HG03378 (cell line): ENCODE measurements at regions not wholly inside any gene's neighbourhood (a gene's known extent, or its start where the extent isn't known, plus 50 kb on each side); places are given as distances from the start of the nearest gene placed in this dataset.
"Not testable (repeated sequence)": the region's sequence is repeated elsewhere in the genome, so short reads cannot be mapped to it uniquely, and the experiment has no call there.

Experiments used
- ATAC-seq: cut with Tn5 transposase; IDR thresholded peaks from one replicate; pipeline ENCODE4 v1.9.1; 2021; ENCODE audit warnings: mild to moderate bottlenecking, moderate library complexity; ENCODE audit not compliant: unreplicated experiment

DNA sequence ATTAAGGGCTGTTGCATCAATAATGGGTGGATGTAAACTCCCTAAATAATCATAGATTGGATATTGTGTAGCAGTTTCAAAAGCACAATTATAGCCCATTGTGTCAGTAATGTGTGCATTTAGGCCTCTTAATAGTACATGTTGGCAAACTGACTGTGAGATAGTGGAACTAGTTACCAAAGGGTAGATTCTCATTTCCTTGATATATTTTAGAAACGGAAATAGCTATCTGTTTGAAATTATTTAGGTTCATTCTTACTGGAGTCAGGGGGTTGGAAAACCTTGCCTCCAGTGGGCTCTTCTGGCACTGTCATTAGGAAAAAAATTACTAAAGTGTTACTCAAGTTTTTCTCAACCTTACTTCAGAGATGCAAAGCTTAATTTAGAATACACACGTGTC is 1074.9 kb downstream of the PCDH17 start:
- ATAC-seq, result no peak

DNA sequence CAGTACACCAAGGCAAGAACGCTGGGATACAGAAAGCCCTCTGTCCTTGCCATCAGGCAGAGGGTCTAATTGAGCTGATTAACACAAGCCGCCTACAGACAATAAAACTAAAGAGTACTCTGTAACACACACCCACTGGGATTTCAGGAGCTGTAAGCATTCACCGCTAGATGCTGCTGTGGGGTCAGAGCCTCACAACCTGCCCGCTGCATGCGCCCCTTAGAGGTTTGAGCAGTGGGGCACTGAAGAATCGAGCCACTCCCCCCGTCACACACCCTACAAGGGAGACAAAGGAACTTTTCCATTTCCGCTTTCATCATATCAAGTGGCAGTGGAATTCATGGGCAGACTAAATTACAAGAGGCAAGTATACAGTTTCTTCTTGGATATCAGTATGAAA is 1080.6 kb downstream of the PCDH17 start:
- ATAC-seq, result no peak

DNA sequence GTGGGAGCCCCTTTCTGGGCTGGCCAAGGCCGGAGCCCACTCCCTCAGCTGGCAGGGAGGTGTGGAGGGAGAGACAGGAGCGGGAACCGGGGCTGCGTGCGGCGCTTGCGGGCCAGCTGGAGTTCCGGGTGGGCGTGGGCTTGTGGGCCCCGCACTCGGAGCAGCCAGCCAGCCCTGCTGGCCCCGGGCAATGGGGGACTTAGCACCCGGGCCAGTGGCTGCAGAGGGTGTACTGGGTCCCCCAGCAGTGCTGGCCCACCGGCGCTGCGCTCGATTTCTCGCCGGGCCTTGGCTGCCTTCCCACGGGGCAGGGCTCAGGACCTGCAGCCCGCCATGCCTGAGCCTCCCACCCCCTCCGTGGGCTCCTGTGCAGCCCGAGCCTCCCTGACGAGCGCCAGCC is 1082.5 kb downstream of the PCDH17 start:
- ATAC-seq, result not testable (repeated sequence)

- ATAC-seq, result no peak
Measured at GRCh38 chr13:58721273-58721672, 1089.7 kb downstream of the PCDH17 start.

DNA sequence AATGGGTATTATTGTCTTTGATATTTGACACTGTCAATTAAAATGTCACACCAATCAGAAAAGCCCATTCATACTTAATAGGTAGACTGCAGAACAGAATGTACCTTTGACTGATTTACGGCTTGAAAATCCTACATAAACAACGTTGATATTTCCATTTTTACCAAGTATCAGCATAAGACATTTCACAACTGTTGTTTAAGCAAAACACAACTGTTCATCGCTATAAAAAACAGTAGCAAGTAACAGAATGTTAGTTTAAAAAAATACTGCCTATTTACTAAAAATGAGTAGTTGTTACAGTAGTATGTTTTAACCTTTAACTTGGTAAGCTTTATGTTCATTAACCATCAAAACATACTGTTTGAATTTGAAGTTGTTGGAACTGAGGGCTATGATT is 1096.6 kb downstream of the PCDH17 start:
- ATAC-seq, result no peak

- no peak for ATAC-seq
Measured at GRCh38 chr13:58729361-58729760, 1097.8 kb downstream of the PCDH17 start.

- no peak for ATAC-seq
Measured at GRCh38 chr13:58744686-58745085, 1113.1 kb downstream of the PCDH17 start.

GRCh38 chr13:58767566-58767965 is 1136.0 kb downstream of the PCDH17 start:
- ATAC-seq, result no peak

DNA sequence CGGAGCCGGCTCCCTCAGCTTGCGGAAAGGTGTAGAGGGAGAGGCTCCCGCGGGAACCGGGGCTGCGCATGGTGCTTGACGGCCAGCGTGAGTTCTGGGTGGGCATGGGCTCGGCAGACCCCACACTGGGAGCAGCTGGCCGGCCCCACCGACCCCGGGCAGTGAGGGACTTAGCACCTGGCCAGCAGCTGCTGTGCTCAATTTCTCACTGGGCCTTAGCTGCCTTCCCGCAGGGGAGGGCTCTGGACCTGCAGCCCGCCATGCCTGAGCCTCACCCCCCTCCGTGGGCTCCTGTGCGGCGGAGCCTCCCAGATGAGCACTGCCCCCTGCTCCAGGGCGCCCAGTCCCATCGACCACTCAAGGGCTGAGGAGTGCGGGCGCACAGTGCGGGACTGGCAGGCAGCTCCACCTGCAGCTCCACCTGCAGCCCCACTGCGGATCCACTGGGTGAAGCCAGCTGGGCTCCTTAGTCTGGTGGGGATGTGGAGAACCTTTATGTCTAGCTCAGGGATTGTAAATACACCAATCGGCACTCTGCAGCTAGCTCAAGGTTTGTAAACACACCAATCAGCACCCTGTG is 1141.8 kb downstream of the PCDH17 start:
- ATAC-seq, result no peak

DNA sequence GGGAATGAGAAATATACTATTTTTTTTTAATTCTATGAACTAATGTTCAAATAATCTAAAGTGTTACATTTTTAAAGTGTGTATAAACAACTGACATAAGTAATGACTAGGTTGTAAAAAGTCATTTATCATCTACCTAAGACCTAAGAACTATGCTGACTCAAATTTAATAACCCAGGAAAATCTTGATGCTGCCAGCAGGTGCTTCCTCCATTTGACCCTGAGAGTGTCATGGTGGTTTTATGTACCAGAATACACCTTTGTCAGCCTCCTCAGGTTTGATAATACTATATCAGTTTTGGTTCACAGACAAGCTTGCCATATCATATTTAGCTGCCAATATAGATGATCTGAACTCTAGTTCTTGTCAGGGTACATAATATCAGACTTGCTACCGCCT is 1151.2 kb downstream of the PCDH17 start:
- no peak for ATAC-seq

DNA sequence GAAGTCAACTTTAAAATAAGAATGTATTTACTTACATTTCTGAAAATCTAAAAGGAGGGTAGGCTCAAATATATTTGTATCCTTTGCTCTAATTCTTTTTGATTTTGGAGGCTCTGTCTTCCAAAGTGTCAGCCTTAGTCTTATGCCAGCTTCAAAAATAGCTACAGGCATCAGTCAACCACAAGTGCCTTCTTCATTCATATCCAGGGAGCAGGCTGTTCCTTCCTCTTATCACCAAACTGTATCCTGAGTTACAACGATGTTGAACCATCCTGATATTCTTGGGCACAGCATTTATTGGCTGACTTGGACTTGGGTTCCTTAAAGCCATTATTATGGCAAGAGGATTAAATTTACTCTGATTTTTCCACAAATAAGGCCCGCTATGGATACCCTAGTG is 1161.3 kb downstream of the PCDH17 start:
- no peak for ATAC-seq

DNA sequence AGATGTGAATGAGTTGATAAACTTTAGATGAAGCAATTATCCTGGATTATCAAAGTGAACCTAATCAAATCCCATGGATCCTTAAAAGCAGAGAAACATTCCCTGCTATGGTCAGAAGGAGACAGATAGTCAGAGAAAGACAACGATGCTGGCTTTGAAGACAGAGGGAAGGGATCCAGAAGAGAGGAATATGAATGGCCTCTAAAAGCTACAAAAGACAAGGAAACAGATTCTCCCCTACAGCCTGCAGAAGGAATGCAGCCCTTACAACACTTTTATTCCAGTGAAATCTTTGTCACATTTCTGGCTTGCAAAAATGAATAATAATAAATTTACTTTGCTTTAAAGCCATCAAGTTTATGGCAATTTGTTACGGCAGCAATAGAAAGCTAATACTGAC is 1164.2 kb downstream of the PCDH17 start:
- ATAC-seq, result no peak

- ATAC-seq, result no peak
Measured at GRCh38 chr13:58804832-58805231, 1173.3 kb downstream of the PCDH17 start.

GRCh38 chr13:58806401-58806800 is 1174.9 kb downstream of the PCDH17 start:
- ATAC-seq, result no peak

- no peak for ATAC-seq
Measured at GRCh38 chr13:58823701-58824100, 1192.2 kb downstream of the PCDH17 start.

- no peak for ATAC-seq
Measured at GRCh38 chr13:58827904-58828303, 1196.4 kb downstream of the PCDH17 start.

GRCh38 chr13:58830841-58831240 is 1199.3 kb downstream of the PCDH17 start:
- ATAC-seq, result no peak

DNA sequence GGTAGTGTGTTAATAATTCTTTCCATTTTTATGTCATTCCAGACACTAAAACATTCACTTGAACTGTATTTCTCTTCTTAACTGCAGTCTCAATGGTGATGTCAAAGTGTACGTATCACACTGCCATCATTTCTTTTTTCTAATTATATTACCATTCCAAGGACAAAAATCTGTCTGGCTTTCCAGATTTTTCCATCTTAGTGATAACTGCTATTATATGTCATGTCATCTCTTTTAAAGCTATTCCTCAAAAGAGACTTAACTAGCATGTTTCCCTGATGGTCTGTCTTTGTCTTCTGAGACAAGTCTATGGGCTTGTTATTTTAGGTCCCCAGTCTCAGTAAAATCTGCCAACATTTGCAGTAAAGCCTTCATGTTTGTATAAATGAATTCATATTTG is 1207.1 kb downstream of the PCDH17 start:
- no peak for ATAC-seq

GRCh38 chr13:58843071-58843470 is 1211.5 kb downstream of the PCDH17 start:
- no peak for ATAC-seq

- no peak for ATAC-seq
Measured at GRCh38 chr13:58843567-58843966, 1212.0 kb downstream of the PCDH17 start.

GRCh38 chr13:58850161-58850560 is 1218.6 kb downstream of the PCDH17 start:
- no peak for ATAC-seq

- no peak for ATAC-seq
Measured at GRCh38 chr13:58852076-58852475, 1220.5 kb downstream of the PCDH17 start.

DNA sequence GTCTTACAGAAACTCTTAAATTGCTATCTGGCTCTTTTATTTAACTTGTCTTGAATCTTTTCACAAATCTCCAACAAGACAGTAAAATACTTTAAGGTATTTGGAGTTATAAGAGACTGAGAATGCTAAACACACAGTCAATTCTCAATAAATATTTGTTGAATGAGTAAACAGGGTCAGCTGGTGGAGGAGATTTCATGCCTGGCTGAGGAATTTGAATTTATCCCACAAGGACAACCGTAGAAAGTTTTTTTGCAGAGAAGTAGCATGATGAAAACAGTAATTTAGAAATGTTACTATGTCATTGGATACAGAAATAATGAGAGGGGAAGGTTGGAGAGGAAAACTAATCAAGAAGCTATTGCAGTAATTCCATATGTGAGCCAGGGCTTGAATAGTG is 1223.7 kb downstream of the PCDH17 start:
- no peak for ATAC-seq
